GM18498 (cell line): ENCODE measurements at regions not wholly inside any gene's neighbourhood (a gene's known extent, or its start where the extent isn't known, plus 50 kb on each side); places are given as distances from the start of the nearest gene placed in this dataset.

ENCODE experiments used
- ATAC-seq: cut with Tn5 transposase; IDR thresholded peaks from one replicate; pipeline ENCODE4 v1.9.1; 2021; ENCODE audit warnings: mild to moderate bottlenecking, moderate library complexity; ENCODE audit not compliant: unreplicated experiment

DNA sequence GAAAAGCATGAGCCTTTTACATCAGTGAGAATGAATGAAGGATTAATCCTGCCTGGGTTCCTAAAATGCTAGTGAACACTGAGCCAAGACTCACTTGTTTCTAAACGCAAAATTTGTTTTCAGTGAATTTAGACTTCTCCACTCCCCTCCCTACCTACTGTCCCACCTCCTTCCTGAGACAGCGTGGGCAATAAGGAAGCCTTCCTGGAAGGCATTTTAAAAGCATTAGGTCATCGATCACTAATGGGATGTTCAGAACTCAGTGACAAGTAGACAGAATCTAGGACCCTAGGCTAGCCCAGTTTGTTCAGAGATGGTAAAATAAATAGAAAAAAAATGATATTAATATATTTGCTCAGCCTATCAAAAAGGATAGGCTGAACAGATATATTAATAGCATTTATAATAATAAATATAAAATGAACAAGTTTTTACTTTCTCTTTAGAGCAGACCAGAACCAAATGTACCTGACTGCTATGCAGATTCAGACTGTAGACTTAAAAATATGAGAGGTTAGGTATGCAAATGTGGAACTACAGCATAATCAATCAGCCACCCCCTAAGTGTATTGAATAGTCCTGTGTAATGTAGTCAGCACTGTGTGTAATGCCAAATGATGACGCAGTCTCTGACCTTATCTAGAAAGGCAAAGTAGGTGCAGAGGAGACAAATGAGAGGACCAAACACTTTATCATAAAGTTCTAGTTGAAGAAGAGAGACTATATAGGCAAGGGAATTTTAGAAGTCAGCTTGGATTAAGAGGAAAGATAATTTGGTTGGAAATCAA lies 331.1 kb downstream of the GPAT3 start:
- no peak for ATAC-seq

DNA sequence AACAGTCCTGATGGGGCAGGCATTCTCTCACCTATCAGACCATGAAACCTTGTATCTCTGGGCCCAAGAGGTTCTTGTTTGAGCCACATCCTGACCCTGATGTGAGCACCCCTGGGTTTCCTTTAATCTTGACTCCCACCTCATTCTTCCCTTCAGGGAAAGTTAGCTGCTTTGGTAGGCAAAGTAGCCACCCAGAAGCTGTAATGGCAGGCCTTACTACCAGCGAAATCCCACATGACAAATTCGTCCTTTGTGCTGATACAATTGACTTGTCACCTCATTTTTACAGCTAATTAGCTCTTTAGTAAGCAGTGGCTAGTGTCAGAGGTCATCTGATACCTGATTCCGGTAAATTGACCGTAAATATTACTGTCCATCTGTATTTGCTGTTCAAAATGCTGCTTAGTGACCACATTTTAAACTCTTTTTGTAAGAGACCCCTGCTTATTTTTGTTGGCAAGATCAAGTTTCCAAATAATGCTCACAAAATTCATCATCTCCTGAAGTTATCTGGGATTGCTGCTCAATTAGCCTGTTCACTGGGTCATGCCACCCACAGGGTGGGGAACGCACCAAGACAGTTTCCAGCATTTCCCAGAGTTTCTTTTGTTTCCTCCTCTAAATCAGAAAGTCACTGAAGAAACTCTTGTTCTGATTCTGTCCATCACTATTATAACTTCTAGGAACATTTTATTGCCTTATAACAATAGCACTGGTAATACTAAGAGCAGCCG lies 329.7 kb downstream of the GPAT3 start:
- no peak for ATAC-seq

DNA sequence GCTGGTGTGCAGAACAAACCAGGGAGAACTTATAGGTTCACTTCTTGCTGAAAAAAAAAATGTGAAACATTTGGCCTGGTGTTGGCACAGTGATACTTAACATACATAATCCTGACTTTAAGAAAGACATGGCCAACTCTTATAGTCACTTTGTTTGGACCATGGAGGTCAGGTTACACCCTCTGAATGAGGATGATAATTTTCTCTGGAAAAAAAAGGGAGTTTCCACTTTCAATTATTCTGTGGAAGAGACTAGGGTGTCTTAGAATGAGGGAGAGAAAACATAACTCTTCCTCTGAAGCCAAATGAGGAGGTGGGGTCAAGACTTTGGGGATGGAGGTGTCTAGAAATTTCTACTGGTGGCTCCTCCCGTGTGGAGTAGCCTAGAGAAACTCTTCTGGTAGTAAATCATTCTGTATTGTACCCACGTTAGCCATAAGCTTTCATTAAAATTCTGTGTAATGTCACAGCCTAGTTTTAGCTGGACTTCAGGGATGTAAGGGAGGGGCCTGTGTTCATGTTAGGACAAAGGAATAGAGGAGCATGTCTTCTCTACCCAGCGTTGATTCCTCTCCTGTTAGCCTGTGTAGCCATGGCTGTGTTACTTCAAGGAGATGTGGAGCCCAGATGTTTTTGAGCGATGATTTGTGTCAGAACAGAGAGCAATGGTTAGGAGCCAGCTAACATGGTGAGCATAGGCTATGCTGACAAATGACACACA lies 328.3 kb downstream of the GPAT3 start:
- ATAC-seq: no peak

DNA sequence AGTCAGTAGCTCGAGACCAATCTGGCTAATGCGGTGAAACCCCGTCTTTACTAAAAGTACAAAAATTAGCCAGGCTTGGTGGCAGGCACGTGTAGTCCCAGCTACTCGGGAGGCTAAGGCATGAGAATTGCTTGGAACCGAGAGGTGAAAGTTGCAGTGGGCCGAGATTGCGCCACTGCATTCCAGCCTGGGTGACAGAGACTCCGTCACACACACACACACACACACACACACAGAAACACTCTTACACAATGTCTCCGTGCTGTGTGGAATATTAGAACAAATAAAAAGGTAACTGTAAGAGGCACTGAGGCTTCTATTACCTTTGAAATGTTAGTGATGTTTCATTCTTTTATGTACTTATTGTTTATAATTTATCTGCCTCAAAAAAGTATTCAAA lies 326.6 kb downstream of the GPAT3 start:
- ATAC-seq: no peak

DNA sequence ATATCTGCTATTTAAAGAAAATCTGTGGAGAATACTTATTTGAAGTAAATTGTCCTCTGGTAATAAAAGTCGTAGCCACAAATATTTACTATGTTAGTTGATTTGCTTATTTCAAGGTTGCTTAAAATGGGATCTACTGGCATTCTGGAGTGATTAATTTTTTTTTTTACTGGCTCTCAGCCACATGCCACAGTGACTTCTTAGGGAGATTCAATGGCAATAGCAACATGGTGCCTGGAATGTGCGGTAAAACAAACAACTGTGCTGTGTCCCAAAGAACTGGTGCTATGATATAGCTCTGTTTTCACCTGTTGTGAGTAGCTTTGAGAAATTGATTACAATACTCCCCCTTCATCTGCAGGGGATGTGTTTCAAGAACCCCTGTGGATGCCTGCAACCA lies 324.3 kb downstream of the GPAT3 start:
- no peak for ATAC-seq

DNA sequence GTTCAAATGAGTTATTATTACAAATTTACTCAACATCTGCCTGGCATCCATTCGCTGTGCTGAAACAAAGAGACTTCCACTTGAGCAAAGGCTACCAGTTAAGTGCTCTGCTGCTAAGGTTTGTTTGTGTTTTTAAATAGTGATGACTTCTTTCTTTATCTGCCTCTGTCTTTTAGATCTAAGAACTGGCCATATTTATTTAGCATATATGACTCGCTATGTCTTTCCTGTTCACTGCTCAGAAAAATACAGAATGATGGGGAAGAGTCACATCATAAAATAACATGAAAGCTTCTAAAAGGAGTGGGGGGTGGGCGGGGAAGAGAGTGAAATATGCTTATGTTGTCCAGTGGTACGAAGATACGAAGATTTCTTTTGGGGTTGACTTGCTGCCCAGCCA lies 322.2 kb downstream of the GPAT3 start:
- no peak for ATAC-seq

DNA sequence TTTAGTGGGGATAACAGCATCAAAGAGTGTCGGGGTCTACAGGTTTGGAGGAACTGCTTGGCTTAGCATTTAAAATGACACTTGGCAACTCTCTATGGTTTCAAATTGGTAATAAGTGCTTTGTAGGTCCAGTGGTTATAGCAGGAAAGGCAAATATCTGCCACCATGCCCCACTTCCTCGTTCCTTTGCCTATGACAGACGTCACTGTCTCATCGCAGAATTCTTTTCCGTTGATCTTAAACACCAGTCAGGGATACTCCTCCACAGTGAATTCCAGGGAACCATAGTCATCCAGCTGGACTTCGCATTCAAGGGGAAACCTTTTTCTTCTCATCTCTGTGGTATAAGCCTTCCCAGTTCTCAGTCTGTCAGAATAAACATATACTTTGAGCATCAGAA lies 319.1 kb downstream of the GPAT3 start:
- no peak for ATAC-seq

DNA sequence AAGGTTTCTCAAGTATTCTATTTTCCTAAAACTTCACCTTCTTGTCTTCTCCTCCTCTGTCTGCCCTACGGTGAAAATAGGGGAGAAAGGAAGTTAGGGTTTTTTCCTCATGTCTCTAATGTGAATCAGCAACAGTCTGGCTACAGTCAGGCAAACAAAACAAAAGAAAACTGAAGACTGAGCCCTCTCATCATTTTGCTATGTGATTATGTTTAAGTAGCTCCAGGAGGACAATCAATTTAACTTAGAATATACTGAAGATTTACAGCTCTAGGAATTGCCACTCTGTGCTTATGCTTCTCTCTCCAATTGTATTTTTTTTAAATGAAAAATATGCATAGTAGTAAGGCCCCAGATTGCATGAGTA lies 316.2 kb downstream of the GPAT3 start:
- ATAC-seq: no peak

DNA sequence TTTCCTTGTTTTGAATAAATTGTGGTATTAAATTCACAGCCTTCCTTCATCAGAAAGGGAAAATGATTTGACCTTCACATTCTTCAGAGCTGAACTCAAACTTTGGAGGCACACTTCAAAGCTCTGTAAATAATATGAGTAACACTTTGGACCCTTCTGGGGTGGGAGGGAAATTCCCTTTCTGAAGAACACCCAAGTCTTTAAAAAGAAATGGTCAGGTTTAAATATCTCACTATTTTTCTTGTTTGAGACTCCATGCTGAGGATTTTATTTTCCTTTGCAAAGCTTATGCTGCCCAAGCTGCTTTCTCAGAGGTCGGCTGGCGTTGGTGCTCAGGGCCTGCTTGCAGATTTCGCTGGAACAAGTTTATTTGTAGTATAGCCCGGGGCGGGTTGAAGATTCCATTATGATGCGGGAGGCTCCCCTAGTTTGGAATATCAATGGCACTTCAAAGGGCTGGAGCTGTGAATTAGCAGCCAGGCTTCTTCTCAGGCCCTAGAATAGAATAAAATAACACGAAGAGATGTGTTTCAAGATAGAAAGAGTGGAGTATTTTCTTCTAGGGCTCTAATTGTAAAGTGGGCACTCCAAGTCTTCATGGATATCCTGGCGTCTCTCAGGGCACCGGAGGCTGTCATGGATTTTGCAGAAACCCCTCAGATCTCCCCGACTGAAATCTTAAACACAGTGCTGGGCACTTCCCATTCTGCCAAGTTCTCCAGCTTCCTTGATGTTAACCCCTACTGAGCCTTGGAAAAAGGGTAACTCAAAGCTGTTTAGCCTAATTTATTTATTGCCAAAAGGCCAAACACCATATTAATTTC lies 315.6 kb downstream of the GPAT3 start:
- no peak for ATAC-seq

DNA sequence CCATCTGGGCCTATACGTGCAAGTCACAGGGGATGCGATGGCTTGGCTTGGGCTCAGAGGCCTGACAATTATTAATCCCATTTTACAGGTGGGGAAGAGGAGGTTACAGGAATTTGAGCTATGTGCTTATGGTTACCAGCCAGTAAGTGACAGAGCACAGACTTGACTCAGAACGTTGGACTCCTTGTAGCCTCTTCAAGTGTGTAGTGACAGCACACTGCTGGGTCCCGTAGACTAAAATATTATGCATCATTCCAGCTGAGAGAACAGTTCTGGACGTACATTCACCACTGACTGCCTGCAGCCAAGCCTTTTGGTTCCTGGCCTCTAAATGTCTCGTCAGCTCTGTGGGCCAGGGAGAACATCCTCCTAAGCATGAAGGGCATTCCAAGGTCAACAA lies 314.5 kb downstream of the GPAT3 start:
- no peak for ATAC-seq

DNA sequence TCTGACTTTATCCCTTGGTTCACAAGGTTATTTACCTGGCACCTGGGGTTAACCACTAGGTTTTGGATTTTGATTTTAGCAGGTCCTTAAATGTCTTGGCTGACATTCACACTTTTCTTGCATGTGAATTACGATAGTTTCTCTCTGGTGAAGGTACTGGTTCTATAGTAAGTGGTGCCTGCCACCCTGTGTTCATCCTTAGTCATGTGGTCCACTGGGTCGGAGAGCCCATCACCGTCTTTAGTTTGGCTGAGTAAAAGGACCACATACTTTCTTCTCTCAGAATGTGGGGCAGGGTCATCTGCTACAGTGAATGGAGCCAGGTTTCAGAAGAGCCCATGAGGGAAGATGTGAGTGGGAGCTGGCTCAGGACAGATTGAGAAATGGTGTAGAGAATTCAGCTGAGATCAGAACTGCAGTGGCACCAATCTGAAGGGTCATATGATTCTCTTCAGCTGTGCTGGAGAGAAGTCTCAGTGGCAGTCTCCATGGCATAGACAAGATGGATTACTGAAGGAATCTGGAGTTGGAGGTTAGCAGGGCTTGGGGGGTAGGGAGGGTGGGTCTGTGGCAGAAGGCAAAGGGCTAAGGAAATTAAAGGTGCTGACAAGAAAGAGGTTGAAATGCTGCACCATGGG lies 310.4 kb downstream of the GPAT3 start:
- ATAC-seq: no peak

DNA sequence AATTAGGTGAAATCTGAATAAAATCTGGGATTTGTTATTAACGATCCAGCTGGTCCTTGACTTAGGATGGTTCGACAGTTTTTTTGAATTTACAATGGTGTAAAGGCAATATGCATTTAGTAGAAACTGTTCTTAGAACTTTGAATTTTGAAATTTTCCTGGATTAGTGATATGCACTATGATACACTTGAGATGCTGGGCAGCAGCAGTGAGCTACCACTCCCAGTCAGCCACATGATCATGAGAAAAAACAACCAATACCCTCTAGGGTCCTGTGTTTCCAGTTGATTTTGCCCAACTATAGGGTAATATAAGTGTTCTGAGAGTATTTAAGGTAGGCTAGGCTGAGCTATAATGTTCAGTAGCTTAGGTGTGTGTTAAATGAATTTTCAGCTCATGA lies 303.7 kb downstream of the GPAT3 start:
- no peak for ATAC-seq

DNA sequence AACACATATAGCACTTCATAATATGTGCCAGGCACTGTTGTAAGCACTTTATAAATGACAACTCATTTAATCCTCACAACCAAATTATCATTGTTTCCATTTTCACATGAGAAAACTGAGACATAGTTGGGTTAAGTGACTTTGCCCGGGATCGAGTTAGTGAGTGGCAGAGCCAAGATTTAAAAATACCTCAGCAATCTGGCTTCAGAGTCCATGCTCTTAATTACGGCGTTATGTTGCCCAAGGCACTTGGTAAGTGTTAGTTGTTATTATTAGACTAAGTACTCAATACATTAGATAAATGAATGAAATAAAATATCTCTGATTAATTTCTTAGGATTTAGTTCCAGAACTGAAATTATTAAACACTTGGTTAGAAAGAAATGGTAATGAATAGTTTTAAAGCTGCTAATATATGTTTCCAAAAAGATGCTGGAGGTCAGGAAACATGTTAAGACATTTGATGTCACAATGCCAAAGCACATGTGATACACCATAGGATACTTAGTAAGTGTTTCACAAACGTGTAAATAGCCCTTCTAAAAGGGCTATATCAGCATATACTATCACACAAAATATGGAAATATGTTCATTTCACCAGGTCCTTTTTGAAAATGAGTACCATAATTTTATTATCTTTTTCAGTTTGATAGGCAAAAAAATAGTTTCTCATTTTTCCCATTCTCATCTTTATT lies 301.9 kb downstream of the GPAT3 start:
- ATAC-seq: no peak

DNA sequence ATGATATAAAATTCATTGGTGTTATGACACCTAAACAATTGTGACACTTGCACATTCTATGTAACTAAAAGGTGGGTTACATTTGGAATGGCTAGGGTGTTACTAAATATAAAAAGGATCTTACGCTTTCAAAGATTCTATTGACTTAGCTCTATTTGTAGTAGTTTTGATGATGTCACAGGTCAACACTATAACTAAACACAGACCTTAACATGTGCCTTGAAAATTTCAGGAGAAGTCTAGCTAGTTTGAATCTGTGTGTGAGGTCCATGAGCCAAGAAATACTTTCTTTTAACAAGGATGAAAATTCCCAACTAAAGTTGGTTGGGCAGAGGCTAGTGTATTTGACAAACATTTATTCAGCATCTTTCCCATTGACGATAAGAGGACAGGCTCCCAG lies 298.0 kb downstream of the GPAT3 start:
- ATAC-seq: no peak

DNA sequence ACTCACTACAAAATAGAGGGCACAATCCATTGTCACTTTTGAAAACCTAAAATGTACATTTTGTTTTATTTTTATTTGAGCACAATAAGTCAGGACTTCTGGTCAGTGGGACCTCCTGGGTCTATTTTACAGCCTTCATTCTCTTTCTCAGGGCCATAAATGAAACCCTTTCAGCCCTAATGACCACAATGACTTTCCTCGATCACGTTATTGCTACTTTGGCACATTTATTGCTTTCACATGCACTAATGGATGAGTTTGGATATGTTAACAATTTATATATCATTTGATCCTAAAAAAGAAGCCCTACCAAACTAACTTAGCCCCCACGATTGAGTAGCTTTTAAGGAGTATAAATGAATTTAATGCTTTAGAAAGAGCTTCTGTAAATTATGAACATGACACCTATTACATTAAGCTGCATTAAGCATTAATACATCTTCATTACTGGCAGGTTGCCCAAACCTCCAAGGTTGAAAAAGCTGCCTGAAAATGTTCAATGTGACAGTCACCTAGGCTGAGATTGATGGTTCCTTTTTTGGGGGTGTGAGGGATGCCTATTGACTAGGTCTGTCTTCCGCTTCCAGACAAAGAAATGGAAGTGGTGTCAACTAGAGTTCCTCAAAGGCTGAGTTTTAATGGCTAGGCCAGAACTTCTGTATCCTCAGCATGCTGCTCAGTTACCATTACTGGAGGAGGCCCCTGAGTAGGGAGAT lies 296.4 kb downstream of the GPAT3 start:
- ATAC-seq: no peak

DNA sequence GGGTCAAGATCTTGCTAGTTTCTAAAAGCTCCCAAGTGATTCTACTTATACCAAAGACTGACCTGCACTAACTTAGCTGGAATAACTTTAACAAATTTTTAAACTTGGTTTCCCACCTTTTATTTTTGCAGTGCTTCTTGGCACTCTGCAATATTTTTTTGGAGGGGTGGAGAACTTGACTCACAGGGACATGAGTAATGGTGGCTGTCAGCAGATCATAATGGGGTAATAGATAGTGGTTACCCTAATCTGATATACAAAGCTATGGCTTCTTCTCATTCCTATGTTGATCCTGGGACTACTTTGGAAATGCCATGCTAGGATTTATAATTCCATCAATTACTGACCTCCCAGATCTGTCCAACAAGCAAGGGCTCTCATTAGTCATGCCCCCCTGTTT lies 295.7 kb downstream of the GPAT3 start:
- no peak for ATAC-seq

DNA sequence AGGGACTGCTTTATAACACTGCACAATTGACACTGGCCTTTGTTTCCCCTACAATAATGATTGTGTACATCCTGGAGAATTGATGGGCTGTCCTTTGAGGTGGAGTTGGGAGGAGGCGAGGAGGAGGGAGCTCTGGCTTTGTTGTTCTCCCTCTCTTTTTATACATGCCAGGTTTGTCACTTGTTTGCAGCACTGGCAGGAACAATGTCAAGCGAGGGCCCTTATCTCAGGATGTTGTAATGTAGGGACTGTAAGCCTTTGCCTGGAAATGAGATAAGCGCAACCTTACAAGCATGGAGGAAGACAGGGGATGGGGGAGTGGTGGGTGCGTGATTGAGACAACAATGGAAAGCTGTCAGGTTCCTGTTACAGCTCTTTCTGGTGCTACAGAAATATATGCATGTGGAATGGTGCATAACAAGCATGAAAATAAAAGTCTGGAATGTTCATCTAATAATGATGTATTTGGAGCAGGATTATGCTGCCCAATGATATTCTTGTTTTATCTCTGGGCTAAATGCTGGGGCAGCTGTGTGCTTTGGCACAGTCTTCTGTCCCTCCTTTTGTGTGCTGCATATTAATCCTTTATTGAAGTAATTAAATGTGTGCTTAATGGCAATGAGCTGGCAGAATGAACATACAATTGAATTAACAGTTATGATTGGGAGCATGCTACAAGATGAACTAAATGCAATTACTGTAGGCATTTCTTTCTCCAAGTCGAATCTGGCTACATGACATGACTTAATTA lies 294.4 kb downstream of the GPAT3 start:
- ATAC-seq: no peak

DNA sequence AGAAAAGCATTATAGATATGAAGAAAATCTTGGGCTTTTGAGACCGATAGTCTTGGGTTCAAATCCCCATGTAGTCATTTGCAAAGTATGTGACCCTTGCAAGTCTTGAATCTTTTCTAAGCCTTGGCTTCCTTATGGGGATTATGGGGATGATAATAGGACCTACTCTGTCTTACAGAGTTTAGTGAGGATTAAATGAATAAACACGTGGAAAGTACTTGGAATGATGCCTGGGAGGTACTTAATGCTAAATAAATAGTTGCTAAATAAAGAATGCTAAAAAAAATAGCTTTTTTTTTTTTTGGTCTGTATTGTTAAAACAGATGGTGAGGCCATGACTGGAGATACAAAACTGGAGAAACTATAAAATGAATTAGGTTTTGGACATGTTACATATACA lies 292.7 kb downstream of the GPAT3 start:
- no peak for ATAC-seq

DNA sequence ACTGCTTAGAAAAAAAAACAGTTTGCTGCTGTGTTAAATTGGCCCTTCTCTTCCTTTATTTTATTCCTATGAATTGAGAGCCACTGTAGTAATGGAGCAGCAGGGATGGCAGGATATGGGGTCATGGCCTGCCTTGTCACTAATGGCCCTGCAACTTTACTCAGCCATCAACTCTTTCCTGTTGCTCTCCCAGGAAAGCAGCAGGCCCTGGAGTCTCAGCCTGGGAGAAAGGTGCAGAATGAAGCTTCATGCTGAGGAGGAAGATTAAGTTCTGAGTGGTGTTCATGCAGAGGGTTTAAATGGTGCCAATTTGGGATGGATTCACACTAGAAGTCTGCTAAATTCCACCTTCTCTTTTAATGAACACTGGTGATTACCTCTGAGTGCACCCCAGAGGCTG lies 285.6 kb downstream of the GPAT3 start:
- no peak for ATAC-seq
